NT2/D1 (cell line): ENCODE measurements at regions not wholly inside any gene's neighbourhood (a gene's known extent, or its start where the extent isn't known, plus 50 kb on each side); places are given as distances from the start of the nearest gene placed in this dataset.

Experiments
- SUZ12 ChIP-seq: IDR thresholded peaks from 2 replicates; pipeline ENCODE4 v1.6.1; 2011; ENCODE audit not compliant: insufficient read length, insufficient read depth; ENCODE audit errors: extremely low read depth
- YY1 ChIP-seq: IDR thresholded peaks from 2 replicates; pipeline ENCODE4 v1.6.1; 2011; ENCODE audit not compliant: insufficient read length, insufficient read depth
- ZNF274 ChIP-seq: IDR thresholded peaks from 2 replicates; pipeline ENCODE4 v1.6.1; 2011; ENCODE audit warnings: mild to moderate bottlenecking, low read depth, low read length

- TF ChIP-seq SUZ12 (no peak), YY1 (no peak), ZNF274 (no peak)
These were observed 454.4 kb downstream of the FUT8 start for GRCh38 chr14:65866886-65867285.
